H9 (cell line): ENCODE measurements at regions not wholly inside any gene's neighbourhood (a gene's known extent, or its start where the extent isn't known, plus 50 kb on each side); places are given as distances from the start of the nearest gene placed in this dataset.

ENCODE experiments used
- DNase-seq: peaks from one replicate; pipeline ENCODE4 v3.0.0-alpha.2; 2017
- H2AFZ ChIP-seq: one replicate; pipeline ENCODE4 v1.6.1; 2013; ENCODE audit warnings: mild to moderate bottlenecking, low read length, control low read depth, moderate library complexity
- H2AK5ac ChIP-seq: 2 replicates; pipeline ENCODE4 v1.6.1; 2013; ENCODE audit warnings: low read length, control low read depth, mixed read lengths; ENCODE audit not compliant: insufficient read length
- H2BK120ac ChIP-seq: one replicate; pipeline ENCODE4 v1.6.1; 2013; ENCODE audit warnings: low read depth, mild to moderate bottlenecking, low read length, control low read depth, inconsistent platforms; ENCODE audit not compliant: poor library complexity, severe bottlenecking
- H2BK12ac ChIP-seq: 2 replicates; pipeline ENCODE4 v1.6.1; 2013; ENCODE audit warnings: low read length, control low read depth, mixed read lengths, low read depth; ENCODE audit not compliant: insufficient read length
- H2BK15ac ChIP-seq: 2 replicates; pipeline ENCODE4 v1.6.1; 2013; ENCODE audit warnings: low read depth, low read length, control low read depth
- H2BK20ac ChIP-seq: one replicate; pipeline ENCODE4 v1.6.1; 2013; ENCODE audit warnings: low read depth, mild to moderate bottlenecking, low read length, control low read depth, inconsistent platforms; ENCODE audit not compliant: poor library complexity, severe bottlenecking
- H2BK5ac ChIP-seq: 2 replicates; pipeline ENCODE4 v1.6.1; 2013; ENCODE audit warnings: low read length, control low read depth, mixed read lengths; ENCODE audit not compliant: insufficient read length
- H3K14ac ChIP-seq: 2 replicates; pipeline ENCODE4 v1.6.1; 2013; ENCODE audit warnings: low read length, control low read depth; ENCODE audit not compliant: insufficient read depth
- H3K18ac ChIP-seq: 2 replicates; pipeline ENCODE4 v1.6.1; 2013; ENCODE audit warnings: low read depth, mild to moderate bottlenecking, mixed read lengths, low read length, control low read depth; ENCODE audit not compliant: insufficient read length
- H3K23ac ChIP-seq: 2 replicates; pipeline ENCODE4 v1.6.1; 2013; ENCODE audit warnings: low read length, control low read depth, mixed read lengths, low read depth; ENCODE audit not compliant: insufficient read length
- H3K23me2 ChIP-seq: 2 replicates; pipeline ENCODE4 v1.6.1; 2013; ENCODE audit warnings: low read depth, mild to moderate bottlenecking, mixed read lengths, low read length, control low read depth; ENCODE audit not compliant: insufficient read length, poor library complexity, severe bottlenecking
- H3K27ac ChIP-seq: 2 replicates; pipeline ENCODE4 v1.5.1; 2013; ENCODE audit warnings: low read length, control low read depth, mixed read lengths, low read depth; ENCODE audit not compliant: insufficient read length
- H3K27me3 ChIP-seq: 2 replicates; pipeline ENCODE4 v1.6.1; 2013; ENCODE audit warnings: low read length, control low read depth, inconsistent platforms; ENCODE audit not compliant: insufficient read depth
- H3K4ac ChIP-seq: 2 replicates; pipeline ENCODE4 v1.6.1; 2013; ENCODE audit warnings: low read depth, mild to moderate bottlenecking, control low read depth, inconsistent platforms, low read length, moderate library complexity
- H3K4me1 ChIP-seq: 2 replicates; pipeline ENCODE4 v1.6.1; 2013; ENCODE audit warnings: low read length, control low read depth, inconsistent platforms; ENCODE audit not compliant: insufficient read depth
- H3K4me2 ChIP-seq: 2 replicates; pipeline ENCODE4 v1.6.1; 2013; ENCODE audit warnings: low read length, control low read depth, mixed read lengths; ENCODE audit not compliant: insufficient read length, insufficient read depth
- H3K56ac ChIP-seq: 2 replicates; pipeline ENCODE4 v1.6.1; 2013; ENCODE audit warnings: low read depth, mild to moderate bottlenecking, mixed read lengths, low read length, control low read depth; ENCODE audit not compliant: insufficient read length
- H3K79me1 ChIP-seq: 2 replicates; pipeline ENCODE4 v1.6.1; 2013; ENCODE audit warnings: low read depth, mild to moderate bottlenecking, moderate library complexity, low read length, control low read depth, inconsistent platforms; ENCODE audit not compliant: insufficient read depth, poor library complexity, severe bottlenecking
- H3K79me2 ChIP-seq: 2 replicates; pipeline ENCODE4 v1.6.1; 2013; ENCODE audit warnings: low read length, control low read depth, inconsistent platforms; ENCODE audit not compliant: insufficient read depth
- H3K9ac ChIP-seq: 2 replicates; pipeline ENCODE4 v1.6.1; 2013; ENCODE audit warnings: low read length, control low read depth, mixed read lengths; ENCODE audit not compliant: insufficient read length; ENCODE audit errors: extremely low read depth
- H3K9me3 ChIP-seq: one replicate; pipeline ENCODE4 v1.6.1; 2013; ENCODE audit warnings: low read depth, low read length, inconsistent platforms; ENCODE audit not compliant: control insufficient read depth
- H3T11ph ChIP-seq: one replicate; pipeline ENCODE4 v1.6.1; 2013; ENCODE audit warnings: mild to moderate bottlenecking, low read length, control low read depth, inconsistent platforms
- H4K20me1 ChIP-seq: one replicate; pipeline ENCODE4 v1.6.1; 2013; ENCODE audit not compliant: control insufficient read depth, insufficient read length, insufficient read depth
- H4K5ac ChIP-seq: 2 replicates; pipeline ENCODE4 v1.6.1; 2013; ENCODE audit warnings: low read depth, mild to moderate bottlenecking, mixed read lengths, low read length, control low read depth; ENCODE audit not compliant: insufficient read length
- H4K8ac ChIP-seq: replicated peaks from 2 replicates; pipeline ENCODE4 v1.6.1; 2013; ENCODE audit warnings: low read length, control low read depth, mixed read lengths, low read depth; ENCODE audit not compliant: insufficient read length
- H4K91ac ChIP-seq: 2 replicates; pipeline ENCODE4 v1.6.1; 2013; ENCODE audit warnings: low read depth, mild to moderate bottlenecking, moderate library complexity, mixed read lengths, low read length, control low read depth; ENCODE audit not compliant: insufficient read length
- H3K27ac Mint-ChIP-seq, 3 experiments: 2 replicates in 2 of 3; 3 replicates in 1 of 3; pipeline ENCODE4 v1.8.0; 2020 to 2021; ENCODE audit warnings: mixed read lengths in 3 of 3, mild to moderate bottlenecking in 1 of 3, moderate library complexity in 1 of 3
- H3K27me3 Mint-ChIP-seq: 2 replicates; pipeline ENCODE4 v1.8.0; 2021; ENCODE audit warnings: low read depth, mild to moderate bottlenecking, moderate library complexity, mixed read lengths
- H3K36me3 Mint-ChIP-seq, 3 experiments: 2 replicates in 2 of 3; 3 replicates in 1 of 3; pipeline ENCODE4 v1.8.0; 2020 to 2021; ENCODE audit warnings: low read depth in 3 of 3, mixed read lengths in 3 of 3; ENCODE audit not compliant: insufficient read depth in 1 of 3
- H3K4me1 Mint-ChIP-seq, 2 experiments: 2 replicates each; pipeline ENCODE4 v1.8.0; 2020; ENCODE audit warnings: mixed read lengths in 2 of 2
- H3K4me3 Mint-ChIP-seq, 2 experiments: 2 replicates in 1 of 2; 3 replicates in 1 of 2; pipeline ENCODE4 v1.8.0; 2020 to 2021; ENCODE audit warnings: mild to moderate bottlenecking in 2 of 2, mixed read lengths in 2 of 2, moderate library complexity in 1 of 2
- H3K9me3 Mint-ChIP-seq, 2 experiments: 2 replicates in 1 of 2; 3 replicates in 1 of 2; pipeline ENCODE4 v1.8.0; 2020; ENCODE audit warnings: mild to moderate bottlenecking in 2 of 2, mixed read lengths in 2 of 2, moderate library complexity in 1 of 2
- WGBS: extraction: QIAGEN DNeasy Blood & Tissue Kit; methylation state at CpG from one replicate; pipeline ENCODE4 v1.1.7; 2013; ENCODE audit warnings: missing lambda C conversion rate, low lambda C conversion rate, mixed read lengths; ENCODE audit not compliant: insufficient read length; ENCODE audit errors: extremely low coverage; 5-methylcytosine and 5-hydroxymethylcytosine counted together
- TF ChIP-seq, protein P1 (sequence below): fragments of 200-600 bp; sonication (generic); conservative IDR thresholded peaks from 3 replicates; pipeline ENCODE4 v1.8.0; 2021; ENCODE audit warnings: antibody characterized with exemption, mild to moderate bottlenecking

DNA sequence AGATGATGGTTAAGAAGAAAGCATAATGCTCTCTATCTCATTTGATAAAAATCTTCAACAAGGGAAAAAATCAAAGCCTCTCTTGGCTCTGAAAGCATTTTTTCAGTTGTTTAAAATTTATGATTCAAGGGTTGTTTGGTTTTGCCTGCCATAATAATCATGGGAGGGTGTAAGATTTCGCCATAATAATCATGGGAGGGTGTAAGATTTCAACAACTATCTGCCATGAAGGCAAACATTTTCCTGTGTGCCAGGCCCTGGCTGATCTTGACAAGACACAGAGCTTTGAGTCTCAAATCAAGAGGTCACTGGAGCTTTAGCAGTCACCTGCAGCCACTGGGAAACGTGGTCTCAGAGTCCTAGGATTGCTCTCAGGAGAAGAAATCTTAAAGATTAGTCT lies 175.1 kb upstream of the PIEZO2 start:
- Mint-ChIP-seq H3K36me3 (no peaks in the 10 kb centered on the region), H3K4me1 (peaks cover 0 to 3% of the 10 kb centered on the region in 2 experiments; a peak in 1 of 4 replicates), H3K27ac (no peak overlapping the region), H3K9me3 (no peaks in the 10 kb centered on the region; a peak in 1 of 5 replicates), H3K4me3 (no peak overlapping the region), H3K27me3 (no peaks in the 10 kb centered on the region)
- H3K27me3 ChIP-seq: no peaks in the 10 kb centered on the region
- H3K27ac ChIP-seq: no peak overlapping the region
- no peak overlapping the region for H3K4me2 ChIP-seq
- no peak for DNase-seq
- H2BK5ac ChIP-seq: no peak overlapping the region
- H2BK15ac ChIP-seq: no peak overlapping the region
- H3K4ac ChIP-seq: no peak overlapping the region
- no peak overlapping the region for H3K14ac ChIP-seq
- H2BK20ac ChIP-seq: no peak overlapping the region
- no peaks in the 10 kb centered on the region for H3K23me2 ChIP-seq
- TF ChIP-seq, protein P1, sequence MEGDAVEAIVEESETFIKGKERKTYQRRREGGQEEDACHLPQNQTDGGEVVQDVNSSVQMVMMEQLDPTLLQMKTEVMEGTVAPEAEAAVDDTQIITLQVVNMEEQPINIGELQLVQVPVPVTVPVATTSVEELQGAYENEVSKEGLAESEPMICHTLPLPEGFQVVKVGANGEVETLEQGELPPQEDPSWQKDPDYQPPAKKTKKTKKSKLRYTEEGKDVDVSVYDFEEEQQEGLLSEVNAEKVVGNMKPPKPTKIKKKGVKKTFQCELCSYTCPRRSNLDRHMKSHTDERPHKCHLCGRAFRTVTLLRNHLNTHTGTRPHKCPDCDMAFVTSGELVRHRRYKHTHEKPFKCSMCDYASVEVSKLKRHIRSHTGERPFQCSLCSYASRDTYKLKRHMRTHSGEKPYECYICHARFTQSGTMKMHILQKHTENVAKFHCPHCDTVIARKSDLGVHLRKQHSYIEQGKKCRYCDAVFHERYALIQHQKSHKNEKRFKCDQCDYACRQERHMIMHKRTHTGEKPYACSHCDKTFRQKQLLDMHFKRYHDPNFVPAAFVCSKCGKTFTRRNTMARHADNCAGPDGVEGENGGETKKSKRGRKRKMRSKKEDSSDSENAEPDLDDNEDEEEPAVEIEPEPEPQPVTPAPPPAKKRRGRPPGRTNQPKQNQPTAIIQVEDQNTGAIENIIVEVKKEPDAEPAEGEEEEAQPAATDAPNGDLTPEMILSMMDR: no peak
- no peaks in the 10 kb centered on the region for H3K79me2 ChIP-seq
- H3K9me3 ChIP-seq: no peaks in the 10 kb centered on the region
- H4K8ac ChIP-seq: no peak overlapping the region
- H3K23ac ChIP-seq: no peak overlapping the region
- no CpG with 5 or more reads among the region's 2 CpGs for WGBS
- no peaks in the 10 kb centered on the region for H3K79me1 ChIP-seq
- H2BK12ac ChIP-seq: no peak overlapping the region
- H3K18ac ChIP-seq: no peak overlapping the region
- H4K20me1 ChIP-seq: no peaks in the 10 kb centered on the region
- H3T11ph ChIP-seq: no peak overlapping the region
- H3K9ac ChIP-seq: no peak overlapping the region
- no peak overlapping the region for H2AK5ac ChIP-seq
- no peak overlapping the region for H3K56ac ChIP-seq
- no peaks in the 10 kb centered on the region for H3K4me1 ChIP-seq
- H4K5ac ChIP-seq: no peak overlapping the region
- no peak overlapping the region for H2BK120ac ChIP-seq
- H2AFZ ChIP-seq: no peak overlapping the region
- H4K91ac ChIP-seq: no peak overlapping the region
